Upper lobe of right lung (tissue), 1 donor: ENCODE measurements at regions not wholly inside any gene's neighbourhood (a gene's known extent, or its start where the extent isn't known, plus 50 kb on each side); places are given as distances from the start of the nearest gene placed in this dataset.

ENCODE experiments used
- ATAC-seq: fragments of 200-7000 bp; cut with Tn5 transposase; one replicate; pipeline ENCODE4 v1.9.1; 2020; ENCODE audit warnings: mild to moderate bottlenecking, moderate library complexity
- DNase-seq: peaks from one replicate; pipeline ENCODE4 v3.0.0-alpha.2; 2020
- H3K27ac ChIP-seq: fragments of 200-600 bp; one replicate; pipeline ENCODE4 v1.8.0; 2022
- H3K27me3 ChIP-seq: fragments of 200-600 bp; one replicate; pipeline ENCODE4 v1.8.0; 2022; ENCODE audit warnings: mild to moderate bottlenecking
- H3K36me3 ChIP-seq: fragments of 200-600 bp; one replicate; pipeline ENCODE4 v1.8.0; 2022
- H3K4me1 ChIP-seq: fragments of 200-600 bp; one replicate; pipeline ENCODE4 v1.8.0; 2022
- H3K4me3 ChIP-seq: fragments of 200-600 bp; one replicate; pipeline ENCODE4 v1.8.0; 2022; ENCODE audit warnings: mild to moderate bottlenecking
- H3K9me3 ChIP-seq: fragments of 200-600 bp; one replicate; pipeline ENCODE4 v1.8.0; 2022
- CTCF ChIP-seq: fragments of 200-600 bp; IDR thresholded peaks from one replicate; pipeline ENCODE4 v1.8.0; 2022; ENCODE audit warnings: antibody characterized with exemption
- intact Hi-C: fragments of 100-400 bp; cut with DNase I; formaldehyde crosslinking; loops from one replicate; pipeline ENCODE4 v1.11.0; 2022
- donor health status: DM: no; HTN: yes; CAD: no; lungs with severe emphysema.

- DNase-seq (no peak), ATAC-seq (no peak)
- H3K9me3 ChIP-seq: no peaks in the 10 kb centered on the region
- H3K4me1 ChIP-seq: no peaks in the 10 kb centered on the region
- no peak overlapping the region for H3K27ac ChIP-seq
- intact Hi-C loops: no loop called here
- H3K27me3 ChIP-seq: no peaks in the 10 kb centered on the region
- H3K36me3 ChIP-seq: no peaks in the 10 kb centered on the region
- no peak overlapping the region for H3K4me3 ChIP-seq
- no peak for TF ChIP-seq CTCF
Observed at GRCh38 chr5:12885018-12885417, 980.8 kb upstream of the CTNND2 start.

- intact Hi-C loops: no loop called here
Observed at GRCh38 chr5:12883395-12883794, 979.1 kb upstream of the CTNND2 start.

GRCh38 chr5:12876541-12877298, 972.5 kb upstream of the CTNND2 start:
- Histone ChIP-seq H3K9me3 (no peaks in the 10 kb centered on the region), H3K36me3 (no peaks in the 10 kb centered on the region), H3K27ac (no peak overlapping the region), H3K4me3 (no peak overlapping the region), H3K27me3 (no peaks in the 10 kb centered on the region), H3K4me1 (no peaks in the 10 kb centered on the region)
- intact Hi-C loops: no loop called here
- DNase-seq (no peak), ATAC-seq (no peak)
- TF ChIP-seq CTCF: no peak

More at GRCh38 chr5:12883395-12883794, 979.1 kb upstream of the CTNND2 start:
- no peaks in the 10 kb centered on the region for H3K4me1 ChIP-seq
- no peaks in the 10 kb centered on the region for H3K36me3 ChIP-seq
- DNase-seq (no peak), ATAC-seq (no peak)
- no peak for TF ChIP-seq CTCF
- H3K4me3 ChIP-seq: no peak overlapping the region
- H3K27me3 ChIP-seq: no peaks in the 10 kb centered on the region
- no peaks in the 10 kb centered on the region for H3K9me3 ChIP-seq
- H3K27ac ChIP-seq: no peak overlapping the region

DNA sequence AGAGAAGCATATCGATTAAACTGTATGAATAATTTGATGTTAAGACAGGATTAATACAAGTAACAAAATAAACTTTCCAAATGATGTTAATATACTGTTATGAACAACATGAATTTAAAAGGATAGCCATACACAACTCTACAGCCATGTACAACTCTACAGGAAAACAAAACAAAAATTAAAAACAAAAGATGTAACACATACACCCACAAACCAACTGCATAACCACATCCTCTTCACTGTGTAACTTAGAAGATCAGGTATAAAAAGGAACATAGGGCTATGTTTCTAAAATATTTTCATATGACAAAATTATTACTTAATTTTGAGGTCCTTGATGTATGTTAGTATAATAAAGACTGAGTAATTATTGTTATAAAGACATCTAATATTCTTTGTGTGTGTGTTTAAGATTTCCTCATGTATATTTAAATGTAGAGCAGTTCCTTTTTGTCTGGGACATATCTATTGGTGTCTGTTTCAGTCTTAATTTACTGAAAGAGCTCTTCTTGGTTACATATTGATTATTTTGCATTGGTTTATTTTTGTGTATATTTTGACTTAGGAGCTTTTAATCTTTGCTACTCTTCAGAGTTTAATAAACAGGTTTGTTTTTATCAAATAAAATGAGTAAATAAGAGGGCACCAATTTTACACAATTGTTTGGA, 966.8 kb upstream of the CTNND2 start:
- no peak for ATAC-seq
- no peak for DNase-seq

GRCh38 chr5:12865529-12865928, 961.3 kb upstream of the CTNND2 start:
- Histone ChIP-seq H3K4me3 (no peak overlapping the region), H3K9me3 (no peaks in the 10 kb centered on the region), H3K27me3 (no peaks in the 10 kb centered on the region), H3K27ac (no peak overlapping the region), H3K36me3 (no peaks in the 10 kb centered on the region), H3K4me1 (no peaks in the 10 kb centered on the region)
- ATAC-seq (no peak), DNase-seq (no peak)
- TF ChIP-seq CTCF: no peak
- intact Hi-C loops: no loop called here

More for the DNA sequence above, 966.8 kb upstream of the CTNND2 start:
- no peak overlapping the region for H3K27ac ChIP-seq
- H3K27me3 ChIP-seq: no peaks in the 10 kb centered on the region
- no peaks in the 10 kb centered on the region for H3K9me3 ChIP-seq
- no peaks in the 10 kb centered on the region for H3K36me3 ChIP-seq
- TF ChIP-seq CTCF: no peak
- H3K4me3 ChIP-seq: no peak overlapping the region
- intact Hi-C loops: no loop called here
- no peaks in the 10 kb centered on the region for H3K4me1 ChIP-seq
